ENCODE measurements at regions not wholly inside any gene's neighbourhood (a gene's known extent, or its start where the extent isn't known, plus 50 kb on each side); places are given as distances from the start of the nearest gene placed in this dataset.

GRCh38 chr6:170086639-170087420, 204.0 kb downstream of the DLL1 start:
- TF ChIP-seq CTCF (IDR thresholded peaks at IDR 0.05) (no peak), POLR2A (IDR thresholded peaks at IDR 0.05) (no peak)

Data from body of pancreas (tissue), 4 donors.